ENCODE measurements at regions not wholly inside any gene's neighbourhood (a gene's known extent, or its start where the extent isn't known, plus 50 kb on each side); places are given as distances from the start of the nearest gene placed in this dataset.

DNA sequence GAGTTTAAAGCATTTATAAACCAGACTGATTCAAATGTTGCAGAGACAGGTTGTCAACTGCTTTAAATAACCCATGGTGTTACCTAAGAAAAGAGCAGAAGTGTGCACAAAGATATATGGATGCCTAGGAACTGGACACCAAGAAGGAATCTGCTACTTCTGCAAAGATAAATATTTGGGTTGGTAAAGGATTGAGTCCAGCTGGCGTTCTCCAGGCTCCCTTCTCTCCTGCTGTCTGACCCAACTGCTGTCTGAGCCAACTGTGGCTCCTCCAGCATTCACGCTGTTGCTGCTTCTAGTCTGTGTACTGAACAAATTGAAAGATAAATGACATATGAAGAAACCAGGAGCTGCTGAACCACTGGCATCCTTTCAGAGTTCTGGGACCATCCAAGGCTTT lies 1167.8 kb upstream of the PRKX start:
- TF ChIP-seq ZNF274 (IDR thresholded peaks at IDR 0.05; ENCODE audit: low read depth, low read length) = no peak
- no peak for TF ChIP-seq SUZ12 (IDR thresholded peaks at IDR 0.05; ENCODE audit: extremely low read depth, insufficient read depth, insufficient read length)

Data from NT2/D1 (cell line).